Neuronal stem cell (in vitro differentiated cells): ENCODE measurements at regions not wholly inside any gene's neighbourhood (a gene's known extent, or its start where the extent isn't known, plus 50 kb on each side); places are given as distances from the start of the nearest gene placed in this dataset.

Experiments
- DNase-seq: peaks from one replicate; pipeline ENCODE4 v3.0.0-alpha.2; 2013; ENCODE audit warnings: low spot score
- H2AFZ ChIP-seq: one replicate; pipeline ENCODE4 v1.6.1; 2013; ENCODE audit warnings: mild to moderate bottlenecking, low read length, inconsistent platforms
- H2AK5ac ChIP-seq: 2 replicates; pipeline ENCODE4 v1.6.1; 2013; ENCODE audit warnings: low read depth, mild to moderate bottlenecking, inconsistent platforms, low read length, moderate library complexity, mixed read lengths
- H2BK120ac ChIP-seq: 2 replicates; pipeline ENCODE4 v1.6.1; 2013; ENCODE audit warnings: low read depth, mild to moderate bottlenecking, inconsistent platforms, low read length, moderate library complexity, mixed read lengths
- H2BK12ac ChIP-seq: one replicate; pipeline ENCODE4 v1.6.1; 2013; ENCODE audit warnings: low read length, inconsistent platforms
- H2BK15ac ChIP-seq: 2 replicates; pipeline ENCODE4 v1.6.1; 2013; ENCODE audit warnings: mild to moderate bottlenecking, low read length, inconsistent platforms, mixed read lengths
- H2BK5ac ChIP-seq: one replicate; pipeline ENCODE4 v1.6.1; 2013; ENCODE audit warnings: inconsistent platforms, mild to moderate bottlenecking, low read length, moderate library complexity
- H3K14ac ChIP-seq: one replicate; pipeline ENCODE4 v1.6.1; 2013; ENCODE audit warnings: low read length, inconsistent platforms
- H3K18ac ChIP-seq: 2 replicates; pipeline ENCODE4 v1.6.1; 2013; ENCODE audit warnings: low read length, inconsistent platforms
- H3K23ac ChIP-seq: 2 replicates; pipeline ENCODE4 v1.6.1; 2013; ENCODE audit warnings: low read depth, mild to moderate bottlenecking, mixed read lengths, low read length, inconsistent platforms; ENCODE audit not compliant: poor library complexity
- H3K27ac ChIP-seq: replicated peaks from 3 replicates; pipeline ENCODE4 v1.5.1; 2013; ENCODE audit warnings: low read length, inconsistent platforms
- H3K27me3 ChIP-seq, 3 experiments: 2 replicates each; pipeline ENCODE4 v1.6.1; 2013; ENCODE audit warnings: low read length in 3 of 3, mild to moderate bottlenecking in 2 of 3, inconsistent platforms in 1 of 3, low read depth in 1 of 3, mixed read lengths in 1 of 3, moderate library complexity in 1 of 3; ENCODE audit not compliant: control insufficient read depth in 3 of 3, insufficient read depth in 3 of 3
- H3K36me3 ChIP-seq, 2 donors: replicated peaks in 1 of 2; 2 replicates each; pipeline ENCODE4 v1.6.1; 2013; ENCODE audit warnings: low read length in 2 of 2; ENCODE audit not compliant: control insufficient read depth in 2 of 2, insufficient read depth in 2 of 2
- H3K4ac ChIP-seq: 2 replicates; pipeline ENCODE4 v1.6.1; 2013; ENCODE audit warnings: inconsistent platforms, mild to moderate bottlenecking, low read length, moderate library complexity
- H3K4me1 ChIP-seq, 2 donors: 1 replicate in 1 of 2; 2 replicates in 1 of 2; pipeline ENCODE4 v1.6.1; 2013; ENCODE audit warnings: low read length in 2 of 2, low read depth in 1 of 2; ENCODE audit not compliant: control insufficient read depth in 2 of 2, insufficient read depth in 1 of 2
- H3K4me2 ChIP-seq: one replicate; pipeline ENCODE4 v1.6.1; 2013; ENCODE audit warnings: mild to moderate bottlenecking, low read length, inconsistent platforms; ENCODE audit not compliant: insufficient read depth, poor library complexity, severe bottlenecking
- H3K4me3 ChIP-seq, 2 donors: 2 replicates each; pipeline ENCODE4 v1.5.1; 2013; ENCODE audit warnings: low read length in 2 of 2, mild to moderate bottlenecking in 2 of 2, inconsistent platforms in 1 of 2, moderate library complexity in 1 of 2
- H3K79me1 ChIP-seq: one replicate; pipeline ENCODE4 v1.6.1; 2013; ENCODE audit warnings: low read depth, mild to moderate bottlenecking, inconsistent platforms, low read length, moderate library complexity
- H3K9ac ChIP-seq: one replicate; pipeline ENCODE4 v1.6.1; 2013; ENCODE audit warnings: mild to moderate bottlenecking, low read depth, low read length, inconsistent platforms; ENCODE audit not compliant: poor library complexity
- H3K9me3 ChIP-seq, 2 donors: replicated peaks in 1 of 2; 2 replicates each; pipeline versions ENCODE3 to v1.6.1; 2013; ENCODE audit warnings: low read length in 2 of 2, mild to moderate bottlenecking in 2 of 2, inconsistent platforms in 1 of 2, low read depth in 1 of 2, mixed read lengths in 1 of 2, moderate library complexity in 1 of 2; ENCODE audit not compliant: control insufficient read depth in 2 of 2, insufficient read depth in 1 of 2
- H4K8ac ChIP-seq: one replicate; pipeline ENCODE4 v1.6.1; 2013; ENCODE audit warnings: low read depth, mild to moderate bottlenecking, inconsistent platforms, low read length, moderate library complexity
- H4K91ac ChIP-seq: one replicate; pipeline ENCODE4 v1.6.1; 2013; ENCODE audit warnings: low read length, low read depth, mild to moderate bottlenecking, inconsistent platforms; ENCODE audit not compliant: poor library complexity
- WGBS, 2 donors: extraction: QIAGEN DNeasy Blood & Tissue Kit; methylation state at CpG; one replicate each; pipeline ENCODE4 v1.1.7; 2013; ENCODE audit warnings: missing lambda C conversion rate in 2 of 2, mixed read lengths in 1 of 2; ENCODE audit not compliant: insufficient read length in 2 of 2, insufficient replicate concordance in 1 of 2; ENCODE audit errors: extremely low coverage in 2 of 2; 5-methylcytosine and 5-hydroxymethylcytosine counted together

DNA sequence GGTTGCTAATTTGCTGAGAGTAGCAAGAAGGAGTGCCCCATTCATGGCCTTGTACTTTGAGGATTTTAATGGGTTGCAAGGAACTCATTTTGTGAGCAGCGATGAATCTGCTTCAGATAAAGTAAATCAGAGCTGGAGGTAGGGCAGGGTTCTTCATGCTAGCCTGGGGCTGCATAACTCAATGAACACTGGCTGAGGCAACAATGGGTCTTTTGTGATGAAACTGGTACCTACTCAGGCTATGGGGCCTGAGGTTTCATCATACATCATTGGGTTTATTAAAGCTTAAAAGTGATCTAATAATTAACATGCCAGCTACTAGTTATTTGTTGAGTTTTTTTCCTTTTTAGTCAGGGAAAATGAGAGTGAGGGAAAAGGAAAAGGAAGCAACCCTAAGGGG, 106.9 kb downstream of the FAM50B start:
- no peak overlapping the region for H3K23ac ChIP-seq
- H3K4me3 ChIP-seq: no peak overlapping the region
- no peak overlapping the region for H2AFZ ChIP-seq
- H3K9ac ChIP-seq: no peak overlapping the region
- H3K27me3 ChIP-seq: no peaks in the 10 kb centered on the region
- H2BK5ac ChIP-seq: no peak overlapping the region
- no peak overlapping the region for H3K4me2 ChIP-seq
- no peak for DNase-seq
- WGBS, 2 donors: no CpG with 5 or more reads among the region's 1 CpG
- no peak overlapping the region for H3K4ac ChIP-seq
- no peak overlapping the region for H4K8ac ChIP-seq
- no peak overlapping the region for H2BK120ac ChIP-seq
- H2BK12ac ChIP-seq: no peak overlapping the region
- no peak overlapping the region for H3K18ac ChIP-seq
- peaks cover 0 to 10% of the 10 kb centered on the region in 2 donors for H3K9me3 ChIP-seq
- no peaks in the 10 kb centered on the region for H3K36me3 ChIP-seq
- no peak overlapping the region for H2AK5ac ChIP-seq
- no peaks in the 10 kb centered on the region for H3K79me1 ChIP-seq
- H4K91ac ChIP-seq: no peak overlapping the region
- H2BK15ac ChIP-seq: no peak overlapping the region
- no peaks in the 10 kb centered on the region for H3K4me1 ChIP-seq
- no peak overlapping the region for H3K27ac ChIP-seq
- no peak overlapping the region for H3K14ac ChIP-seq

DNA sequence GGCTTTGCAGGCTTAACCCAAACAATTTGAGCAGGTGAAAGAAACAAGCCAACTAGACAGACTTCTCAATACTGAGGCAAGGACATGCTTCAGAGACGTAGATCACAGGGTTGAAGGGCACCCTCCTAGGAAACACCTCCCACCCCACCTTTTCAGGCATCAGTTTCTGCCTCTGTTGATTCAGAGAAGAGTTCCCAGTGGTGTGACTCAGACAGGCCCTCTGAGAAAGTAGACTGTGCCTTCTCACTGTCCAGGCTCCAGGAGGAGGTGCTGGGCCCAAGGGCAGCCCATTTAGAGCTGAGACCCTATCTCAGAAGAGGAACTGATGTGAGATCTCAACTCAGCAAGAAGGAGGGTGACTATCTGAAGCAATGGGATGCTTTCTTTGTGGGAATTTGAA, 108.1 kb downstream of the FAM50B start:
- no peak overlapping the region for H2AK5ac ChIP-seq
- no CpG with 5 or more reads among the region's 1 CpG for WGBS, 2 donors
- H3K9ac ChIP-seq: no peak overlapping the region
- H3K27ac ChIP-seq: no peak overlapping the region
- no peak overlapping the region for H4K8ac ChIP-seq
- H3K23ac ChIP-seq: no peak overlapping the region
- no peak for DNase-seq
- H3K36me3 ChIP-seq: no peaks in the 10 kb centered on the region
- no peak overlapping the region for H3K14ac ChIP-seq
- H3K4me2 ChIP-seq: no peak overlapping the region
- no peak overlapping the region for H2AFZ ChIP-seq
- H3K4ac ChIP-seq: no peak overlapping the region
- no peak overlapping the region for H3K4me3 ChIP-seq
- no peak overlapping the region for H2BK15ac ChIP-seq
- H2BK120ac ChIP-seq: no peak overlapping the region
- H2BK12ac ChIP-seq: no peak overlapping the region
- H3K4me1 ChIP-seq: no peaks in the 10 kb centered on the region
- H3K27me3 ChIP-seq: no peaks in the 10 kb centered on the region
- no peak overlapping the region for H4K91ac ChIP-seq
- no peak overlapping the region for H2BK5ac ChIP-seq
- H3K79me1 ChIP-seq: no peaks in the 10 kb centered on the region
- peaks cover 0 to 10% of the 10 kb centered on the region in 2 donors for H3K9me3 ChIP-seq
- H3K18ac ChIP-seq: no peak overlapping the region

DNA sequence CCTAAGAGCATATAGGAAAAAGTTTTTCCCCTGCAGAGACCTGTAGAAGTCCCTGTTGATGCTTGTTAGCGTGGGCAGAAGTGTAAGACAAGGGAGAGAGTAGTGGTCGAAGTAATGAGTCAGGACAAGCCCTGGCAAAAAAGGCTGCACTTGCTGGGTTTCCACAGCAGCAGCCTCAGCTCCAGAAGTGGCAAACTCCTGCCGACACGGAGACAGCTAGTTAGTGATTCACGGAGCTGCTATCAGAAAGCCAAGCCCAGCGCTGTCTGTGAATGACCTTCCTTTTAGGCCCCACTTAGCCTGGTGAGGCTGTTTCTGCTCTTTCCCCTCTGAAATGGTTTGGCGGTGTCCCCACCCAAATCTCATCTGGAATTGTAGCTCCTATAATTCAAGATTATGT, 109.1 kb downstream of the FAM50B start:
- no peak overlapping the region for H3K4ac ChIP-seq
- H4K8ac ChIP-seq: no peak overlapping the region
- no peak overlapping the region for H3K4me3 ChIP-seq
- no peaks in the 10 kb centered on the region for H3K36me3 ChIP-seq
- no CpG with 5 or more reads among the region's 7 CpGs for WGBS, 2 donors
- no peak overlapping the region for H3K27ac ChIP-seq
- no peaks in the 10 kb centered on the region for H3K27me3 ChIP-seq
- H2BK120ac ChIP-seq: no peak overlapping the region
- H3K18ac ChIP-seq: no peak overlapping the region
- DNase-seq: no peak
- peaks cover 0 to 7% of the 10 kb centered on the region in 2 donors for H3K9me3 ChIP-seq
- H3K9ac ChIP-seq: no peak overlapping the region
- no peak overlapping the region for H4K91ac ChIP-seq
- no peak overlapping the region for H2AK5ac ChIP-seq
- no peak overlapping the region for H2BK12ac ChIP-seq
- H2BK15ac ChIP-seq: no peak overlapping the region
- H3K14ac ChIP-seq: no peak overlapping the region
- H3K23ac ChIP-seq: no peak overlapping the region
- H2AFZ ChIP-seq: peak overlapping the region; percentile 6
- no peak overlapping the region for H2BK5ac ChIP-seq
- no peak overlapping the region for H3K4me2 ChIP-seq
- H3K79me1 ChIP-seq: no peaks in the 10 kb centered on the region
- H3K4me1 ChIP-seq: peaks cover 0 to 8% of the 10 kb centered on the region in 2 donors

DNA sequence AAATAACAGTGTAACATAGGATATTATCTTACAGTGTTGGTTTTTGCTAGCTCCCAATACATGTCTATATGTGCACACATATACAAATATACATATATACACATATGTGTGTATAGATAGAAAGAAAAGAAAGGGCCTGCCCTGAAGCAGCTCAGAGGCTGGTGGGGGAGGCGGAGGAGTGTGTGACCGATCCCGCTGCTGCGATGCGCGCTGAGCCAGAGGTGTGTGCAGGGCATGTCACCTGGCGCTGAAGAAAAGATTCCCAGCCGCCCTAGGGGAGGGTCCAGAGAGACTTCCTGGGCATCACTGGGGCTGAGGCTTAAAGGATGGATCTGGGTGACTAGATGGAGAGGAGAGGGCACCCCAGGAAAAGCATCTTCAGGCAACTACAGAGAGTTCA, 110.2 kb downstream of the FAM50B start:
- Histone ChIP-seq H3K9me3 (peaks cover 0 to 7% of the 10 kb centered on the region in 2 donors), H4K8ac (no peak overlapping the region), H3K18ac (no peak overlapping the region), H3K4me1 (peaks cover 0 to 11% of the 10 kb centered on the region in 2 donors), H3K27ac (no peak overlapping the region), H3K4ac (no peak overlapping the region), H2BK12ac (no peak overlapping the region), H3K36me3 (no peaks in the 10 kb centered on the region), H2BK120ac (no peak overlapping the region), H2AK5ac (no peak overlapping the region), H2BK15ac (no peak overlapping the region), H3K4me3 (no peak overlapping the region), H4K91ac (no peak overlapping the region), H3K14ac (no peak overlapping the region), H2AFZ (no peak overlapping the region), H3K27me3 (peaks cover 0 to 2% (median 0%) of the 10 kb centered on the region in 3 experiments), H3K9ac (no peak overlapping the region), H3K23ac (no peak overlapping the region), H3K4me2 (no peak overlapping the region), H2BK5ac (no peak overlapping the region), H3K79me1 (no peaks in the 10 kb centered on the region)
- WGBS, 2 donors: no CpG with 5 or more reads among the region's 8 CpGs
- DNase-seq: no peak
